Panc1 (cell line): ENCODE measurements at regions not wholly inside any gene's neighbourhood (a gene's known extent, or its start where the extent isn't known, plus 50 kb on each side); places are given as distances from the start of the nearest gene placed in this dataset.

Experiments used
- CTCF ChIP-seq: fragments of 450-650 bp; IDR thresholded peaks from 2 replicates; pipeline ENCODE4 v1.5.1; 2017; ENCODE audit warnings: mild to moderate bottlenecking
- POLR2AphosphoS5 ChIP-seq: IDR thresholded peaks from 2 replicates; pipeline ENCODE4 v1.6.1; 2012; ENCODE audit warnings: mild to moderate bottlenecking, low read depth, low read length, moderate library complexity
- SIN3A ChIP-seq: IDR thresholded peaks from 2 replicates; pipeline ENCODE4 v1.6.1; 2012; ENCODE audit warnings: low read depth, mild to moderate bottlenecking, low read length, moderate library complexity, borderline replicate concordance; ENCODE audit not compliant: insufficient read depth
- TCF7L2 ChIP-seq: IDR thresholded peaks from 2 replicates; pipeline ENCODE4 v1.6.1; 2011; ENCODE audit warnings: mild to moderate bottlenecking, low read depth, low read length, inconsistent platforms
- TF ChIP-seq, protein P1 (sequence below), 2 experiments: IDR thresholded peaks; 2 replicates each; pipeline ENCODE4 v1.6.1; 2011 to 2012; ENCODE audit warnings: low read depth in 2 of 2, control low read depth in 1 of 2, low read length in 1 of 2, mild to moderate bottlenecking in 1 of 2, moderate library complexity in 1 of 2; ENCODE audit not compliant: insufficient read depth in 1 of 2

DNA sequence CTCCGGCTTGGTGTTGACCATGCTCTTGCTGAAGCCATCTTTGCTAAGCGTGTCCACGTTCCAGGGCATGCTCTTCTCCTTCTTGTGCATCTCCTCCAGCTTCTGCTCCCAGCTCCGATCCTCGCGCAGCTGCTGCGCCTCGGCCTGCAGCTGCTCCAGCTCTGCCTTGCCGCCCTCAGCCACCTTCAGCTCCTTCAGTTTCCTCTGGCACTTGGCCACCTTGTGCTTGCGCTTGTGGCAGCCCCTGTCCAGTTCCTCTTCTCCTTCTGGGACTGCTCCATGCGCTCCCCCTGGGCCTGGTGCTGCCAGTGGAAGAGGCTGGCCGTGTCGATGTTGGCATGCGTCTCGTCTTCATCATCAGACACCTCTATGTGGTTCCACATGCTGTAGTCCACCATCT is 128.3 kb upstream of the CLINT1 start:
- TF ChIP-seq CTCF (no peak), POLR2AphosphoS5 (no peak), SIN3A (no peak), TCF7L2 (no peak)
- TF ChIP-seq, protein P1, sequence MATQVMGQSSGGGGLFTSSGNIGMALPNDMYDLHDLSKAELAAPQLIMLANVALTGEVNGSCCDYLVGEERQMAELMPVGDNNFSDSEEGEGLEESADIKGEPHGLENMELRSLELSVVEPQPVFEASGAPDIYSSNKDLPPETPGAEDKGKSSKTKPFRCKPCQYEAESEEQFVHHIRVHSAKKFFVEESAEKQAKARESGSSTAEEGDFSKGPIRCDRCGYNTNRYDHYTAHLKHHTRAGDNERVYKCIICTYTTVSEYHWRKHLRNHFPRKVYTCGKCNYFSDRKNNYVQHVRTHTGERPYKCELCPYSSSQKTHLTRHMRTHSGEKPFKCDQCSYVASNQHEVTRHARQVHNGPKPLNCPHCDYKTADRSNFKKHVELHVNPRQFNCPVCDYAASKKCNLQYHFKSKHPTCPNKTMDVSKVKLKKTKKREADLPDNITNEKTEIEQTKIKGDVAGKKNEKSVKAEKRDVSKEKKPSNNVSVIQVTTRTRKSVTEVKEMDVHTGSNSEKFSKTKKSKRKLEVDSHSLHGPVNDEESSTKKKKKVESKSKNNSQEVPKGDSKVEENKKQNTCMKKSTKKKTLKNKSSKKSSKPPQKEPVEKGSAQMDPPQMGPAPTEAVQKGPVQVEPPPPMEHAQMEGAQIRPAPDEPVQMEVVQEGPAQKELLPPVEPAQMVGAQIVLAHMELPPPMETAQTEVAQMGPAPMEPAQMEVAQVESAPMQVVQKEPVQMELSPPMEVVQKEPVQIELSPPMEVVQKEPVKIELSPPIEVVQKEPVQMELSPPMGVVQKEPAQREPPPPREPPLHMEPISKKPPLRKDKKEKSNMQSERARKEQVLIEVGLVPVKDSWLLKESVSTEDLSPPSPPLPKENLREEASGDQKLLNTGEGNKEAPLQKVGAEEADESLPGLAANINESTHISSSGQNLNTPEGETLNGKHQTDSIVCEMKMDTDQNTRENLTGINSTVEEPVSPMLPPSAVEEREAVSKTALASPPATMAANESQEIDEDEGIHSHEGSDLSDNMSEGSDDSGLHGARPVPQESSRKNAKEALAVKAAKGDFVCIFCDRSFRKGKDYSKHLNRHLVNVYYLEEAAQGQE (IDR thresholded peaks at IDR 0.05; ENCODE audit: insufficient read depth in 1 of 2, low read depth in 2 of 2, low read length in 1 of 2): no peak
